ENCODE measurements at regions not wholly inside any gene's neighbourhood (a gene's known extent, or its start where the extent isn't known, plus 50 kb on each side); places are given as distances from the start of the nearest gene placed in this dataset.
A peak's percentile ranks its signal among the peaks of the same experiment; 100 is the strongest.

DNA sequence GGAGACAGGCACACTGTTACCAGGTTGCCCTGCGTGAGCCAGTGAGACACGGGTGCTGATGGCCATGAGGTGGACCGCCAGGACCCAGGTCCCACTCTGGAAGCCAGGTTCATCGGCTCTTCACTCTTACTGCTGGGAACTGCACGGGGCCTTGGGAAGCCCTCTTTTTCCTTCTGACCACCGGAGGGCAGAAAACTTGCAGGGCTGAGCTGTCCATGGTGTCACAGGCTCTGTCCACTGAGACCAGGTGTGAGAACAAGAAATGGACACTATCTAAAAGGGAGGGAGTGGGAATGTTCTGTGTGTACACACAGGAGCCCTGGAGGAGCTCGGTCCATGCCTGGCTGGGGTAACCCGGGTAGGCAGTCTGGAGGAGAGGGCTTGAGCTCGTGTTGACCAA is 93.4 kb downstream of the UQCRFS1 start:
- Histone ChIP-seq H3K27ac (ENCODE audit: extremely low read depth, low read depth, low read length) (no peak overlapping the region), H3K4me3 (ENCODE audit: low read depth, low read length) (no peak overlapping the region), H3K4me1 (ENCODE audit: control insufficient read depth, insufficient read depth, low read length) (peaks cover 3% of the 10 kb centered on the region; the same call in 1 of the 2 replicates), H3K36me3 (ENCODE audit: control insufficient read depth in 2 of 2, insufficient read depth in 1 of 2, low read length in 2 of 2) (no peaks in the 10 kb centered on the region), H3K9me3 (ENCODE audit: control insufficient read depth, insufficient read depth, low read depth, low read length) (peaks cover 8% of the 10 kb centered on the region)
- CTCF ChIA-PET = interaction anchor here (0.6 to 4.0 kb wide), 19 partner anchors 9 to 601 kb away, joined by 3 to 24 read pairs (median 4); no protein-coding TSS in a partner anchor
- POLR2A ChIA-PET = no interaction called here
- no peak for TF ChIP-seq ZNF184 (tag by site-specific recombination; IDR thresholded peaks at IDR 0.05)
- TF ChIP-seq, protein P1, sequence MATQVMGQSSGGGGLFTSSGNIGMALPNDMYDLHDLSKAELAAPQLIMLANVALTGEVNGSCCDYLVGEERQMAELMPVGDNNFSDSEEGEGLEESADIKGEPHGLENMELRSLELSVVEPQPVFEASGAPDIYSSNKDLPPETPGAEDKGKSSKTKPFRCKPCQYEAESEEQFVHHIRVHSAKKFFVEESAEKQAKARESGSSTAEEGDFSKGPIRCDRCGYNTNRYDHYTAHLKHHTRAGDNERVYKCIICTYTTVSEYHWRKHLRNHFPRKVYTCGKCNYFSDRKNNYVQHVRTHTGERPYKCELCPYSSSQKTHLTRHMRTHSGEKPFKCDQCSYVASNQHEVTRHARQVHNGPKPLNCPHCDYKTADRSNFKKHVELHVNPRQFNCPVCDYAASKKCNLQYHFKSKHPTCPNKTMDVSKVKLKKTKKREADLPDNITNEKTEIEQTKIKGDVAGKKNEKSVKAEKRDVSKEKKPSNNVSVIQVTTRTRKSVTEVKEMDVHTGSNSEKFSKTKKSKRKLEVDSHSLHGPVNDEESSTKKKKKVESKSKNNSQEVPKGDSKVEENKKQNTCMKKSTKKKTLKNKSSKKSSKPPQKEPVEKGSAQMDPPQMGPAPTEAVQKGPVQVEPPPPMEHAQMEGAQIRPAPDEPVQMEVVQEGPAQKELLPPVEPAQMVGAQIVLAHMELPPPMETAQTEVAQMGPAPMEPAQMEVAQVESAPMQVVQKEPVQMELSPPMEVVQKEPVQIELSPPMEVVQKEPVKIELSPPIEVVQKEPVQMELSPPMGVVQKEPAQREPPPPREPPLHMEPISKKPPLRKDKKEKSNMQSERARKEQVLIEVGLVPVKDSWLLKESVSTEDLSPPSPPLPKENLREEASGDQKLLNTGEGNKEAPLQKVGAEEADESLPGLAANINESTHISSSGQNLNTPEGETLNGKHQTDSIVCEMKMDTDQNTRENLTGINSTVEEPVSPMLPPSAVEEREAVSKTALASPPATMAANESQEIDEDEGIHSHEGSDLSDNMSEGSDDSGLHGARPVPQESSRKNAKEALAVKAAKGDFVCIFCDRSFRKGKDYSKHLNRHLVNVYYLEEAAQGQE (tag by site-specific recombination; IDR thresholded peaks at IDR 0.05) = peak; percentile 98
- TF ChIP-seq, protein P2, sequence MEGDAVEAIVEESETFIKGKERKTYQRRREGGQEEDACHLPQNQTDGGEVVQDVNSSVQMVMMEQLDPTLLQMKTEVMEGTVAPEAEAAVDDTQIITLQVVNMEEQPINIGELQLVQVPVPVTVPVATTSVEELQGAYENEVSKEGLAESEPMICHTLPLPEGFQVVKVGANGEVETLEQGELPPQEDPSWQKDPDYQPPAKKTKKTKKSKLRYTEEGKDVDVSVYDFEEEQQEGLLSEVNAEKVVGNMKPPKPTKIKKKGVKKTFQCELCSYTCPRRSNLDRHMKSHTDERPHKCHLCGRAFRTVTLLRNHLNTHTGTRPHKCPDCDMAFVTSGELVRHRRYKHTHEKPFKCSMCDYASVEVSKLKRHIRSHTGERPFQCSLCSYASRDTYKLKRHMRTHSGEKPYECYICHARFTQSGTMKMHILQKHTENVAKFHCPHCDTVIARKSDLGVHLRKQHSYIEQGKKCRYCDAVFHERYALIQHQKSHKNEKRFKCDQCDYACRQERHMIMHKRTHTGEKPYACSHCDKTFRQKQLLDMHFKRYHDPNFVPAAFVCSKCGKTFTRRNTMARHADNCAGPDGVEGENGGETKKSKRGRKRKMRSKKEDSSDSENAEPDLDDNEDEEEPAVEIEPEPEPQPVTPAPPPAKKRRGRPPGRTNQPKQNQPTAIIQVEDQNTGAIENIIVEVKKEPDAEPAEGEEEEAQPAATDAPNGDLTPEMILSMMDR (tag by site-specific recombination; IDR thresholded peaks at IDR 0.05) = peak; percentile 56

- ChIA-PET POLR2A (no interaction called here), CTCF (interaction anchor here (0.8 to 4.0 kb wide), 6 partner anchors 10 to 479 kb away, joined by 3 to 24 read pairs (median 4); no protein-coding TSS in a partner anchor)
- H3K9me3 ChIP-seq (ENCODE audit: control insufficient read depth, insufficient read depth, low read depth, low read length) = peaks cover 5% of the 10 kb centered on the region
- H3K27ac ChIP-seq (ENCODE audit: extremely low read depth, low read depth, low read length) = no peak overlapping the region
- H3K4me3 ChIP-seq (ENCODE audit: low read depth, low read length) = no peak overlapping the region
- peaks cover 3% of the 10 kb centered on the region; the same call in 1 of the 2 replicates for H3K4me1 ChIP-seq (ENCODE audit: control insufficient read depth, insufficient read depth, low read length)
- H3K36me3 ChIP-seq (ENCODE audit: control insufficient read depth in 2 of 2, insufficient read depth in 1 of 2, low read length in 2 of 2) = no peaks in the 10 kb centered on the region
- TF ChIP-seq ZNF473 (tag by site-specific recombination; IDR thresholded peaks at IDR 0.05) = no peak
- no peak for TF ChIP-seq ZNF433 (tag by site-specific recombination; IDR thresholded peaks at IDR 0.05; ENCODE audit: low read depth)
- TF ChIP-seq ZNF701 (tag by site-specific recombination; IDR thresholded peaks at IDR 0.05) = no peak
- TF ChIP-seq ZNF558 (tag by site-specific recombination; IDR thresholded peaks at IDR 0.05) = no peak
- TF ChIP-seq, protein P3, sequence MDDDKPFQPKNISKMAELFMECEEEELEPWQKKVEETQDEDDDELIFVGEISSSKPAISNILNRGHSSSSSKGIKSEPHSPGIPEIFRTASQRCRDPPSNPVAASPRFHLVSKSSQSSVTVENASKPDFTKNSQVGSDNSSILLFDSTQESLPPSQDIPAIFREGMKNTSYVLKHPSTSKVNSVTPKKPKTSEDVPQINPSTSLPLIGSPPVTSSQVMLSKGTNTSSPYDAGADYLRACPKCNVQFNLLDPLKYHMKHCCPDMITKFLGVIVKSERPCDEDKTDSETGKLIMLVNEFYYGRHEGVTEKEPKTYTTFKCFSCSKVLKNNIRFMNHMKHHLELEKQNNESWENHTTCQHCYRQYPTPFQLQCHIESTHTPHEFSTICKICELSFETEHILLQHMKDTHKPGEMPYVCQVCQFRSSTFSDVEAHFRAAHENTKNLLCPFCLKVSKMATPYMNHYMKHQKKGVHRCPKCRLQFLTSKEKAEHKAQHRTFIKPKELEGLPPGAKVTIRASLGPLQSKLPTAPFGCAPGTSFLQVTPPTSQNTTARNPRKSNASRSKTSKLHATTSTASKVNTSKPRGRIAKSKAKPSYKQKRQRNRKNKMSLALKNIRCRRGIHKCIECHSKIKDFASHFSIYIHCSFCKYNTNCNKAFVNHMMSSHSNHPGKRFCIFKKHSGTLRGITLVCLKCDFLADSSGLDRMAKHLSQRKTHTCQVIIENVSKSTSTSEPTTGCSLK (tag by site-specific recombination; IDR thresholded peaks at IDR 0.05) = no peak
- no peak for TF ChIP-seq RBAK (tag by site-specific recombination; IDR thresholded peaks at IDR 0.05)
- TF ChIP-seq ZNF791 (tag by site-specific recombination; IDR thresholded peaks at IDR 0.05) = no peak
- no peak for TF ChIP-seq ZNF184 (tag by site-specific recombination; IDR thresholded peaks at IDR 0.05)
- TF ChIP-seq, protein P2 (tag by site-specific recombination; IDR thresholded peaks at IDR 0.05) = no peak
- no peak for TF ChIP-seq GLIS1 (tag by site-specific recombination; IDR thresholded peaks at IDR 0.05)
- TF ChIP-seq, protein P4, sequence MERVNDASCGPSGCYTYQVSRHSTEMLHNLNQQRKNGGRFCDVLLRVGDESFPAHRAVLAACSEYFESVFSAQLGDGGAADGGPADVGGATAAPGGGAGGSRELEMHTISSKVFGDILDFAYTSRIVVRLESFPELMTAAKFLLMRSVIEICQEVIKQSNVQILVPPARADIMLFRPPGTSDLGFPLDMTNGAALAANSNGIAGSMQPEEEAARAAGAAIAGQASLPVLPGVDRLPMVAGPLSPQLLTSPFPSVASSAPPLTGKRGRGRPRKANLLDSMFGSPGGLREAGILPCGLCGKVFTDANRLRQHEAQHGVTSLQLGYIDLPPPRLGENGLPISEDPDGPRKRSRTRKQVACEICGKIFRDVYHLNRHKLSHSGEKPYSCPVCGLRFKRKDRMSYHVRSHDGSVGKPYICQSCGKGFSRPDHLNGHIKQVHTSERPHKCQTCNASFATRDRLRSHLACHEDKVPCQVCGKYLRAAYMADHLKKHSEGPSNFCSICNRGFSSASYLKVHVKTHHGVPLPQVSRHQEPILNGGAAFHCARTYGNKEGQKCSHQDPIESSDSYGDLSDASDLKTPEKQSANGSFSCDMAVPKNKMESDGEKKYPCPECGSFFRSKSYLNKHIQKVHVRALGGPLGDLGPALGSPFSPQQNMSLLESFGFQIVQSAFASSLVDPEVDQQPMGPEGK (tag by site-specific recombination; IDR thresholded peaks at IDR 0.05) = no peak
- TF ChIP-seq, protein P5, sequence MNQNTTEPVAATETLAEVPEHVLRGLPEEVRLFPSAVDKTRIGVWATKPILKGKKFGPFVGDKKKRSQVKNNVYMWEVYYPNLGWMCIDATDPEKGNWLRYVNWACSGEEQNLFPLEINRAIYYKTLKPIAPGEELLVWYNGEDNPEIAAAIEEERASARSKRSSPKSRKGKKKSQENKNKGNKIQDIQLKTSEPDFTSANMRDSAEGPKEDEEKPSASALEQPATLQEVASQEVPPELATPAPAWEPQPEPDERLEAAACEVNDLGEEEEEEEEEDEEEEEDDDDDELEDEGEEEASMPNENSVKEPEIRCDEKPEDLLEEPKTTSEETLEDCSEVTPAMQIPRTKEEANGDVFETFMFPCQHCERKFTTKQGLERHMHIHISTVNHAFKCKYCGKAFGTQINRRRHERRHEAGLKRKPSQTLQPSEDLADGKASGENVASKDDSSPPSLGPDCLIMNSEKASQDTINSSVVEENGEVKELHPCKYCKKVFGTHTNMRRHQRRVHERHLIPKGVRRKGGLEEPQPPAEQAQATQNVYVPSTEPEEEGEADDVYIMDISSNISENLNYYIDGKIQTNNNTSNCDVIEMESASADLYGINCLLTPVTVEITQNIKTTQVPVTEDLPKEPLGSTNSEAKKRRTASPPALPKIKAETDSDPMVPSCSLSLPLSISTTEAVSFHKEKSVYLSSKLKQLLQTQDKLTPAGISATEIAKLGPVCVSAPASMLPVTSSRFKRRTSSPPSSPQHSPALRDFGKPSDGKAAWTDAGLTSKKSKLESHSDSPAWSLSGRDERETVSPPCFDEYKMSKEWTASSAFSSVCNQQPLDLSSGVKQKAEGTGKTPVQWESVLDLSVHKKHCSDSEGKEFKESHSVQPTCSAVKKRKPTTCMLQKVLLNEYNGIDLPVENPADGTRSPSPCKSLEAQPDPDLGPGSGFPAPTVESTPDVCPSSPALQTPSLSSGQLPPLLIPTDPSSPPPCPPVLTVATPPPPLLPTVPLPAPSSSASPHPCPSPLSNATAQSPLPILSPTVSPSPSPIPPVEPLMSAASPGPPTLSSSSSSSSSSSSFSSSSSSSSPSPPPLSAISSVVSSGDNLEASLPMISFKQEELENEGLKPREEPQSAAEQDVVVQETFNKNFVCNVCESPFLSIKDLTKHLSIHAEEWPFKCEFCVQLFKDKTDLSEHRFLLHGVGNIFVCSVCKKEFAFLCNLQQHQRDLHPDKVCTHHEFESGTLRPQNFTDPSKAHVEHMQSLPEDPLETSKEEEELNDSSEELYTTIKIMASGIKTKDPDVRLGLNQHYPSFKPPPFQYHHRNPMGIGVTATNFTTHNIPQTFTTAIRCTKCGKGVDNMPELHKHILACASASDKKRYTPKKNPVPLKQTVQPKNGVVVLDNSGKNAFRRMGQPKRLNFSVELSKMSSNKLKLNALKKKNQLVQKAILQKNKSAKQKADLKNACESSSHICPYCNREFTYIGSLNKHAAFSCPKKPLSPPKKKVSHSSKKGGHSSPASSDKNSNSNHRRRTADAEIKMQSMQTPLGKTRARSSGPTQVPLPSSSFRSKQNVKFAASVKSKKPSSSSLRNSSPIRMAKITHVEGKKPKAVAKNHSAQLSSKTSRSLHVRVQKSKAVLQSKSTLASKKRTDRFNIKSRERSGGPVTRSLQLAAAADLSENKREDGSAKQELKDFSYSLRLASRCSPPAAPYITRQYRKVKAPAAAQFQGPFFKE (tag by site-specific recombination; IDR thresholded peaks at IDR 0.05; ENCODE audit: borderline replicate concordance) = no peak
- TF ChIP-seq ZNF423 (tag by site-specific recombination; IDR thresholded peaks at IDR 0.05) = no peak
- TF ChIP-seq OVOL3 (tag by site-specific recombination; IDR thresholded peaks at IDR 0.05) = no peak
- TF ChIP-seq GLI2 (tag by site-specific recombination; IDR thresholded peaks at IDR 0.05; ENCODE audit: borderline replicate concordance, low read depth) = no peak
Observed at GRCh38 chr19:29118389-29118788, 94.6 kb downstream of the UQCRFS1 start.
